Nephron progenitor cell (in vitro differentiated cells): ENCODE measurements at regions not wholly inside any gene's neighbourhood (a gene's known extent, or its start where the extent isn't known, plus 50 kb on each side); places are given as distances from the start of the nearest gene placed in this dataset.

Experiments
- DNase-seq: peaks from one replicate; pipeline ENCODE4 v3.0.0; 2021
- H3K27ac Mint-ChIP-seq: 2 replicates; pipeline ENCODE4 v1.8.0; 2021; ENCODE audit warnings: mild to moderate bottlenecking, moderate library complexity, mixed read lengths
- H3K27me3 Mint-ChIP-seq: 2 replicates; pipeline ENCODE4 v1.8.0; 2021; ENCODE audit warnings: mild to moderate bottlenecking, low read depth, mixed read lengths; ENCODE audit not compliant: poor library complexity
- H3K36me3 Mint-ChIP-seq: 2 replicates; pipeline ENCODE4 v1.8.0; 2021; ENCODE audit warnings: low read depth, mixed read lengths
- H3K4me1 Mint-ChIP-seq: 2 replicates; pipeline ENCODE4 v1.8.0; 2021; ENCODE audit warnings: mixed read lengths
- H3K4me3 Mint-ChIP-seq: 2 replicates; pipeline ENCODE4 v1.8.0; 2021; ENCODE audit warnings: mild to moderate bottlenecking, moderate library complexity, mixed read lengths
- H3K9me3 Mint-ChIP-seq: 2 replicates; pipeline ENCODE4 v1.8.0; 2021; ENCODE audit warnings: mild to moderate bottlenecking, moderate library complexity, mixed read lengths
- CTCF ChIP-seq: fragments of 200-600 bp; sonication (generic); IDR thresholded peaks from 2 replicates; pipeline ENCODE4 v1.5.0; 2021; ENCODE audit warnings: antibody characterized with exemption

- Mint-ChIP-seq H3K4me1 (peaks cover 8% of the 10 kb centered on the region), H3K9me3 (no peaks in the 10 kb centered on the region), H3K27ac (no peak overlapping the region), H3K27me3 (no peaks in the 10 kb centered on the region), H3K4me3 (no peak overlapping the region), H3K36me3 (no peaks in the 10 kb centered on the region)
- TF ChIP-seq CTCF = no peak
- no peak for DNase-seq
Observed at GRCh38 chr1:191875994-191876393, 282.3 kb upstream of the RGS18 start.

GRCh38 chr1:191876631-191877030, 281.6 kb upstream of the RGS18 start:
- H3K4me3 Mint-ChIP-seq = no peak overlapping the region
- no peak for TF ChIP-seq CTCF
- H3K27ac Mint-ChIP-seq = no peak overlapping the region
- no peaks in the 10 kb centered on the region for H3K27me3 Mint-ChIP-seq
- no peaks in the 10 kb centered on the region for H3K36me3 Mint-ChIP-seq
- no peaks in the 10 kb centered on the region for H3K9me3 Mint-ChIP-seq
- H3K4me1 Mint-ChIP-seq = peaks cover 8% of the 10 kb centered on the region
- no peak for DNase-seq

- Mint-ChIP-seq H3K9me3 (no peaks in the 10 kb centered on the region), H3K4me3 (no peak overlapping the region), H3K4me1 (no peaks in the 10 kb centered on the region), H3K27me3 (no peaks in the 10 kb centered on the region), H3K27ac (no peak overlapping the region), H3K36me3 (no peaks in the 10 kb centered on the region)
- no peak for TF ChIP-seq CTCF
- no peak for DNase-seq
Observed at GRCh38 chr1:191882870-191883269, 275.4 kb upstream of the RGS18 start.

- no peak for DNase-seq
- no peaks in the 10 kb centered on the region for H3K36me3 Mint-ChIP-seq
- no peak overlapping the region for H3K4me3 Mint-ChIP-seq
- no peaks in the 10 kb centered on the region for H3K4me1 Mint-ChIP-seq
- no peak for TF ChIP-seq CTCF
- no peaks in the 10 kb centered on the region for H3K27me3 Mint-ChIP-seq
- no peak overlapping the region for H3K27ac Mint-ChIP-seq
- no peaks in the 10 kb centered on the region for H3K9me3 Mint-ChIP-seq
Observed at GRCh38 chr1:191886977-191887376, 271.3 kb upstream of the RGS18 start.

- Mint-ChIP-seq H3K36me3 (no peaks in the 10 kb centered on the region), H3K27ac (no peak overlapping the region), H3K4me3 (no peak overlapping the region), H3K4me1 (no peaks in the 10 kb centered on the region), H3K9me3 (no peaks in the 10 kb centered on the region), H3K27me3 (no peaks in the 10 kb centered on the region)
- no peak for TF ChIP-seq CTCF
- DNase-seq = no peak
Observed at GRCh38 chr1:191888996-191889622, 269.2 kb upstream of the RGS18 start.

GRCh38 chr1:191889623-191890003, 268.6 kb upstream of the RGS18 start:
- no peak overlapping the region for H3K27ac Mint-ChIP-seq
- no peaks in the 10 kb centered on the region for H3K36me3 Mint-ChIP-seq
- DNase-seq = no peak
- no peak for TF ChIP-seq CTCF
- no peaks in the 10 kb centered on the region for H3K9me3 Mint-ChIP-seq
- H3K27me3 Mint-ChIP-seq = no peaks in the 10 kb centered on the region
- no peaks in the 10 kb centered on the region for H3K4me1 Mint-ChIP-seq
- no peak overlapping the region for H3K4me3 Mint-ChIP-seq
